OCI-LY7 (cell line): ENCODE measurements at regions not wholly inside any gene's neighbourhood (a gene's known extent, or its start where the extent isn't known, plus 50 kb on each side); places are given as distances from the start of the nearest gene placed in this dataset.

Source experiments
- CTCF ChIP-seq: fragments of 200-600 bp; sonication (generic); conservative IDR thresholded peaks from 2 replicates; pipeline ENCODE4 v1.5.1; 2014; ENCODE audit warnings: mild to moderate bottlenecking, antibody characterized with exemption, low read length, moderate library complexity, mixed read lengths
- EZH2phosphoT487 ChIP-seq: fragments of 200-600 bp; sonication (generic); IDR thresholded peaks from 2 replicates; pipeline ENCODE4 v1.6.1; 2018; ENCODE audit warnings: low read depth, borderline replicate concordance, mild to moderate bottlenecking, mixed run types, antibody characterized with exemption, low read length, moderate library complexity, mixed read lengths

GRCh38 chr1:222210776-222211175 lies 337.1 kb downstream of the HHIPL2 start:
- TF ChIP-seq CTCF (no peak), EZH2phosphoT487 (no peak)
